CD4-positive, alpha-beta T cell treated with Interleukin-1 beta for 1 hour (primary cell): ENCODE measurements at regions not wholly inside any gene's neighbourhood (a gene's known extent, or its start where the extent isn't known, plus 50 kb on each side); places are given as distances from the start of the nearest gene placed in this dataset.
"Not testable (repeated sequence)": the region's sequence is repeated elsewhere in the genome, so short reads cannot be mapped to it uniquely, and the experiment has no call there.

ENCODE experiments used
- DNase-seq, 2 donors: peaks; one replicate each; pipeline ENCODE4 v3.0.0-alpha.2; 2020 to 2022

- DNase-seq: no peak
These were observed 104.6 kb upstream of the KLF13 start for GRCh38 chr15:31221936-31222515.

GRCh38 chr15:31222773-31223341, 103.8 kb upstream of the KLF13 start:
- DNase-seq: no peak

DNA sequence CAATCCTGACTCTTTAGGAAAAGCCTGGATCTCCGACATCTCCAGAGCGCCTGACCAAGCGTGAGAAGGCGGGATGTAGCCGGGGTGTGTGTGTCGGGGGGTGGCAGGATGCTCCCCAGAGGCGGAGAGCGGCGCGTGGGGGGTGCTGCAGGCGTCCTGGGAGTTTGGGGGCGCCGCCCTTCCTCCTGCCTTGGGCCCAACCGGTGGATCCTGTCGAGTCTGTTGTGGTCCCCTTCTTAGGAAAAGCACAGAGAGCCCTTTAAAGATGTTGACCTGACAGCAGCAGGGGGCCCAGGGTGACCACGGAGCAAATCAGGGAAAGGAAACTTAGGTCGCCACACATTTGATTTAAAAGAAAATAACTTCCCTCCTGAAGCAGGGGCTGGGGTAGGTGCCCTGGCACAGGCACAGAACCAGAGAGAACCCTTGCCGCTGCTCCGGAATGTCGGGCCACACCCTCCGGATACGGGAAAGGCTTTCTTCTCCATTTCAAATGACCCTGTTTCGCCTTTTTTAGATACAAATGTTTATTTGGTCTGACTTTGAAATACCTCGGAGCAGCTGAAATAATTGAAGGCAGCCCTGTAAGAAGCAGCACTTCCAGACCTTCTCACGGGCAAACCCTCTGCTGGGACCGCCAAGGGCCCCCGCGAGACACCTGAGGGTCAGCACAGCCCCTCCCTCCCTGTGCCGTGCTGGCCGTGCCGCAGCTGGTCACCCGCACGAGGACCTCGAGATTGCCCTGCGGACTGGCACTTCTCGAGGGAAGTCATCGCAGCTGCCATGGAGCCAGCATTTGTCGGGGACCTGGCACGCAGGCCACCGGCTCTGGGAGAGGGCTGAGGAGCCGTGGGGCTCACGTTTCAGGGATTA, 102.9 kb upstream of the KLF13 start:
- no peak for DNase-seq

DNA sequence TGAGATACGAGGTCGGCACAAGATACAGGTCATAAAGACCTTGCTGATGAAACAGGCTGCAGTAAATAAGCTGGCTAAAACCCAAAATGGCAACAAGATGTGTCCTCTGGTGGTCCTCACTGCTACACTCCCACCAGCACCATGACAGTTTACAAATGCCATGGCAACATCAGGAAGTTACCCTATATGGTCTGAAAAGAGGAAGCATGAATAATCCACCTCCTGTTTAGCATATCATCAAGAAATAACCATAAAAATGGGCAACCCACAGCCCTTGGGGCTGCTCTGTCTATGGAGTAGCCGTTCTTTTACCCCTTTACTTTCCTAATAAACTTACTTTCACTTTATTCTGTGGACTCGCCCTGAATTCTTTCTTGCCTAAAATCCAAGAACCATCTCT, 102.0 kb upstream of the KLF13 start:
- DNase-seq: not testable (repeated sequence)

DNA sequence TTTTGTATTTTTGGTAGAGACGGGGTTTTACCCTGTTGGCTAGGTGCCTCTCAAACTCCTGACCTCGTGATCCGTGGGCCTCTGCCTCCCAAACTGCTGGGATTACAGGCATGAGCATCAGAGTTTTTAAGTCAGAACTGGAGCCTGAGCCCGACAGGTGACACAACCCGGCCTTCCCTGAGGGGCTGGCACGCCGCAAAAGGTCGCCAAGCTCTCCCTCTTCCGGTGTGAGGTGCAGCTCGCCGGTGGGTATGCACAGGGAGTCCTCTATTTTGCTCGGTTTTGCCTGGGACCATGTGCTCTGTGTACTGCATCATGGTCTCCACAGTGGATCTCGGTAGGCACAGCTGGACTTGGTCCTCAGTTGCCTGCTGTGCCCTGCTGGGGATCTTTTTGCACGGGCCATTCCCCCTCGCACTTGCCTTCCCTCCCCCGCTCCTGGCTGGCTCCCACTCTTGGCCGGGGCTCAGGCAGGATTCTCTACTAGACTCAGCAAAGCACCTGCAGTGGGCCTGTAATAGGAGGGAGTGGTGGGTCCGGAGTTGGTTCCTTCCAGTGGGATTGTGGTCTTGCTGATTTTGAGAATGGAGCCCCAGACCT, 101.2 kb upstream of the KLF13 start:
- DNase-seq: no peak

DNA sequence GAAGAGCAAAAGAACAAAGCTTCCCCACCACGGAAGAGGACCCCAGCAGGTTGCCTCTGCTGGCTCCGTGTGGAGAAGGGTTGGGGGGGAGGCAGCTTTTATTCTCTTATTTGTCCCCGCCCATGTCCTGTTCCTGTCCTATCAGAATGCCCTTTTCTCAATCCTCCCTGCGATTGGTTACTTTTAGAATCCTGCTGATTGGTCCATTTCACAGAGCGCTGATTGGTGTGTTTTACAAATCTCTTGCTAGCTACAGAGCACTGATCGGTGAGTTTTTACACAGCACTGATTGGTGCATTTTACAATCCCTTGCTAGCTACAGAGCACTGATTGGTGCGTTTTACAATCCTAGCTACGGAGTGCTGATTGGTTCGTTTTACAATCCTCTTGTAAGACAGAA, 100.6 kb upstream of the KLF13 start:
- no peak for DNase-seq

GRCh38 chr15:31227235-31227634, 99.4 kb upstream of the KLF13 start:
- DNase-seq: no peak

DNA sequence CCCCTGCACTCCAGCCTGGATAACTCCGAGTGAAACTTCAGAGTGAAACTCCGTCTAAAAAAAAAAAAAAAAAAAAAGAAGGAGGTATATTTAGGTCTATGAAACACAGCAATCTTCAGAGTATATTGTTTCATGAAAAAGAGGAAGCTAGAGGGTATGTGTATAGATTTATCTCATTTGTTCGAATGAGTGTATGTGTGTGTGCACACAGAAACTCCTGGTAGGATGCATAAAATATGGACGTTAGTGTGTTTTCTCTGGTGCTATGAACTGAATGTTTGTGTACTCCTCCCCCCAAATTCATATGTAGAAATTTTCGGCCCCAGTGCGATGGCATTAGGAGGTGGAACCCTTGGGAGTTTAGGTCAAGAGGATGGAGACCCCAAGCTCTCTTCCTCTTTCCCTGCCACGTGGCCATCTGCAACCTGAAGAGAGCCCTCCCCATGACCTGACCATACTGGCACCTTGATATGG, 98.6 kb upstream of the KLF13 start:
- no peak for DNase-seq

DNA sequence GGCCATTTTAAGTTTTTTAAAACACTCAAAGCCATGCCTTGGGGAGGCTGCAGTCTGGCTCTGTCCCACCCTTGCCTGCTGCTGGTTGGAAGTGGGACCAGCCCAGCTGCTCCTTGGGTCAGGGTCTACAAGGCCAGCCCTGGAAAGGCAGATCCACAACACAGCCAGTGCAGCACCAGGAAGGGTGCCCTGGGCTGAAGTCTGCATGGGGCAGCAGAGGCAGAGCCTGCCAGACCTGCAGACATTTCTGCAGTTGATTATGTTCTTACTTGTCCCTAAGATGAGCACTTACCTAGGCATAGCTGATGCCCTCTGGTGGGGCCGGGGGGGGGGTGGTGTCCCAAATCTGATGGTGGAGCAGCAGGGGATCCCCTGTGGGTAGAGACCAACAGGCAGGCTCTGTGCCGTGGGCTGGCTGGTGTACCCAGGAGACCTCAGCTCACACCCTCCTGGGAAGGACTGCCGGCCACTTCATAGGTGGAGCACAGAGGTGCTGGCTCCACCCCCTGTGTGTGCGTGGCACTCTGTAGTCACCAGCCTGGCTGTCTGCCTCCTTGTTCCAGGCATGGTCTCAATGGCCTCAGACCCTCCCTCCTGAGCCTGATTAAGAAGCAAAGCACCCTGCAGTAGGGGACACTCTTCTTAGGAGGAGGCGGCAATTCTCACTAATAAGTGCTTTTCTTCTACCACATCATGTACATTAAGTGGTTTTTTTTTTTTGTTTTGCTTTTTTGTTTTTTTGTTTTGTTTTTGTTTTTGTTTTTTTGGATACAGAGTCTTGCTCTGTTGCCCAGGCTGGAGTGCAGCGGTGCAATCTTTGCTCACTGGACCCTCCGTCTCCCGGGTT, 97.4 kb upstream of the KLF13 start:
- peak in 1 of 2 donors; percentile 23 for DNase-seq

GRCh38 chr15:31230630-31231485, 95.8 kb upstream of the KLF13 start:
- DNase-seq: peak in 1 of 2 donors; percentile 77

DNA sequence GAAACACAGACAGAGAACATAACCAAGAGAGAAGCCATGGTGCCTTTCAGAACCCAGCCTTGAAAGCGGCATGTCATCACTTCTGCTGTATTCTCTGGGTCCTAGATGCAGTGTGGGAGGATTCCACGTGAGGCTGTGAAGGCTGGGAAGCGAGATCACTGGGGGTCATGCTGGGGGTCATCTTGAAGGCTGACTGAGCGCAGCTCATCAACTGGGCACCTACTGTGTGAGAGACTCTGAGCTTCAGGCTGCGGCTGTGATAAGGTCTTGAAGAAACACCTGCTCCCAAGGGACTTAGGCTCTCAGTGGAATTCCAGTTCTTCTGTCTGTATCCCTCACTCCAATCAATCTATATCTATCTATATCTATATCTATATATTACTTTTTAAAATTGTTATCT, 91.8 kb upstream of the KLF13 start:
- no peak for DNase-seq

DNA sequence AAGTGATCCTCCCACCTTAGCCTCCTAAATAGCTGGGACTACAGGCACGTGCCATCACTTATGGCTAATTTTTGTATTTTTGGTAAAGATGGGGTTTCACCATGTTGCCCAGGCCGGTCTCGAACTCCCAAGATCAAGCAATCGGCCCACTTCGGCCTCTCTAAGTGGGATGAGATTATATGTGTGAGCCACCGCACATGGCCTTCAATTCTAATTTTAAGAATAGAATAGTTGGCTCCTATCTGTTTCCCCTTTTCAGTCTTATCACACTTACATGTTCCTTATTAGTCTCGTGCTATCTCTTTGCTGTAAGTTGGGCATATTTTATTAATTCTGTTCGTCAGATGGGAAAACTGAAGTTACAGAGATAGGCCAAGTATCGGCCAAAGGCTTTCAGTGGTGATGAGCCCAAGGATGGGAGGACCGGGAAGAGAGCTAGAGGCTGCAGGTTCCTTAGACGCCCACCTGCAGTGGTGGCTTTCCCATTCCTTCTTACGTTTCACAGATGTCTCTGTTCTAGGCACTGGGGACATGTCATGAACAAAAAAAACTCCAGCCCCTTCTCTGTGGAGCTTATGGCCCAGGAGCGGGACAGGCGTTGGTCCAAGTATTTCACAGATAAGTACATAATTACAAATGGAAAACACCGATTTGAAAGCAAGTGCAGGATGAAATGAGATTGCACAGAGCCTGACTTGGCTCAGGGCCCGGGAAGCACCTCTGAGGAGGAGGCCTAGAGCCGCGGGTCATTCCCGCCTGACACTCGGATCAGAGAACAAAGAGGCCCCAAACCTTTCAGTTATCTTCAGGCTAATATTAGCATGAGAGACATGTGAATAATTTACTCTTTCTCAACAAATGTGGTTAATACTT, 91.1 kb upstream of the KLF13 start:
- no peak for DNase-seq

DNA sequence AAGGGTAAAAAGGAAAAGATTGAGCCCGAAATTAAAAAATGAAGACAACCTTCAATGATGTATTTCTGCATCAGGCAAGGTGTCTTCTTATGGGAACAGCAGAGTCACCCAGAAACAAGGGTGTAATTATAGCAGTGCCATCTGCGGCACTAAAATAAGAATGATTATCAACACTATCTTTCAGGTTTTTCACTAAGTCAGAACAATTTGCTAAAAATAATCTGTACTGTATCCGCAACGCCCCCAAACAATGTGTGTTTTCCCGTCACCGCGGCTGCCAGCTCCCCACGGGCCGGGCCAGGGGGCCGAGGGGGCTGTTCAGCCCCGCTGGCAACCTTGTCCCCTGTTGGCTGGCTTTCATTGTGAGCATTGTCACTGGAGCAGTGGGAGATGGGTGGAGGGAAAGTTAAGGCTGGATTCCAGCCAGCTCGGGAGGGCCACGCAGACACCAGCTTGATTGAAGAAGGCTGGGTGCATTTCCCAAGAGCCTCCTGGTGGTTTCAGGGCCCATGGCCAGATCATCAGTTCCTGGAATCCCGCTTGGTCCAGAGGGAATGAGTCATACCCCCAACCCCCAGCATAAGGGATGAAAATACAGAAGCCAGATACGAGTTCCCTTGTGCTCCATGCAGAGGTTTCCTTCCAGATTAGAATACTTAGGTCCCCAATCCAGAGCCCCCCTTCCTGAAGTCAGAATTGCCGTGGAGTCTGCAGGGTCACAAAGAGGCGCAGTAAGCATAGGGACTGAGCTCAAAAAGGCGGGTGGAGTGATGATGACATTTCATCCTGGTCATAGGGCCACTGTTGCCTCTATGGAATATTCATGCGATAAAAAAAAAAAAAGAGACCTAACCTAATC, 90.2 kb upstream of the KLF13 start:
- no peak for DNase-seq

GRCh38 chr15:31237043-31237324, 89.7 kb upstream of the KLF13 start:
- DNase-seq: no peak

DNA sequence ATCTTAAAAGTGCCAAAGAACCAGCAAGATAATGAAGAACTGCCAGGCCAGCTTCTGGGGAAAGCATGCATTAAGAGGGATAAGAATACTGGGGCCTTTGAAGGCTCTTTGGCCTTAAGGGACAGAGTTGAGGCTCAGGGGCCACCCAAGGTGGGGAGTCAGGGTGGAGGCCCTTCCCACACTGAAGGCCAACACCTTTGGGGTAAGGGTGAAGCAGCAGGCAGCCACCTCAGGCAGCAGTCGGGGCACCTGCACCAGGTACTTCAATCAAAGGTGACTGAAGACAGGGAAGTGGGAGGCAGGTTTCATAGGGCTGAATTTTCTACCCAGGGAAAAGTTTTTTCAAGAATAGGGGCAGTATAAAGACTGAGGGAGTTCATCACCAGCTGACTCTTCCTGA, 87.7 kb upstream of the KLF13 start:
- DNase-seq: no peak

DNA sequence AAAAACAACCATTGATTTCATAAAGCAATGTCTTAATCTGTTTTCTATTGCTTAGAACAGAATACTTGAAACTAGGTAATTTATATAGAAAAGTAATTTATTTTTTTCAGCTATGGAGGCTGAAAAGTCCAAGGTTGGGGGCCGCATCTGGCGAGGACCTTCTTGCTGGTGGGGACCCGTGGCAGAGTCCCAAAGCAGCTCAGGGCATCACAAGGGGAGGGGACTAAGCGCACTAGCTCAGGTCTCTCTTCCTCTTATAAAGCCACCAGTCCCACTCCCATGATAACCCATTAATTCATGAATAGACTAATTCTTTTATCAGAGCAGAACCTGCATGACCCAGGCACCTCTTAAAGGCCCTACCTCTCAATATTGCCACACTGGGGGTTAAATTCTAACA, 87.2 kb upstream of the KLF13 start:
- DNase-seq: no peak

DNA sequence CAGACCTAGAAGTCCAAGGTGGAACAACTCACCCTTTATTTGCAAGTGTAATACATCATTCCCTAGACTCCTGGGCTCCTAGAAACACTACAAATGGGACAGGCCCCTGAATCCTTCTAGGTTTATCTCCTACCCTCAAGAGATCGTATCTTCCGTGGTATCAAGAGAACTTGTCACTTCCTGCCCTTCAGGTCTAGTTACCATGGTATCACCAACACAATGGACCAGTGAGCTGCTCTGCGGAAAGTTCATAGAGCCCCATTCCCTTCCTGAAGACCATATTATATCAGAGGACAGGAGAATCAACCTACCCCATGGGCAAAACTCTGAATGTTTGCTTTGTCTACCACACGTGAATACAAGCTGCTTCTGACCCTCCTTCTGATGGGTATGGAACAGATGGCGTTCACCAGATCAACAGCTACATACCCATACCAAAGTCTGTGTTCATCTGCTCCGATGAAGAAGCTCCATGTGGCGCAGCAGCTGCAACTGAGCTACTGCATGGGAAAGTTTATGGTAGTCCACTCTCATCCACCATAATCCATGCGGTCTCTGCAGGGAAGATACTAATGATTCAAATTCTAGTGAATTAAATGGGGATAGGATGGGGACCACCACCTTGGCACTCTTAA, 84.6 kb upstream of the KLF13 start:
- DNase-seq: peak; percentile 37 to 80

DNA sequence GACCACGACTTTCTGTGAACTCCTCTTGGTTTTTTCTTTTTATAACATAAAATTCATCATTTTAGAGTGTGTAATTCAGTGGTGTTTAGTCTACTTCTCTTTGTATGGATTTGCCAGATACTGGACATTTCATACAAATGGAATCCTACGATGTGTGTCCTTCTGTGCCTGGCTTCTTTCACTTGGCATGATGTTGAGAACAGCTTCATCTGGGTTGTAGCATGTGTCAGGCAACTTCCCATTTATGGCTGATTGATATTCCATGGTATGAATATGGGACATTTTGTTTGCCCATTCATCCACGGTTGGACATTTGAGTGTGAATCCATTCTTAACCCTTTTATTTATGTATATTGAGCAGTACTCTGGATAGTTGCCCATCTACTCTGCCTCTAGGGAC, 82.7 kb upstream of the KLF13 start:
- DNase-seq: no peak

GRCh38 chr15:31245135-31245689, 81.4 kb upstream of the KLF13 start:
- DNase-seq: no peak
